ENCODE measurements at regions not wholly inside any gene's neighbourhood (a gene's known extent, or its start where the extent isn't known, plus 50 kb on each side); places are given as distances from the start of the nearest gene placed in this dataset.

DNA sequence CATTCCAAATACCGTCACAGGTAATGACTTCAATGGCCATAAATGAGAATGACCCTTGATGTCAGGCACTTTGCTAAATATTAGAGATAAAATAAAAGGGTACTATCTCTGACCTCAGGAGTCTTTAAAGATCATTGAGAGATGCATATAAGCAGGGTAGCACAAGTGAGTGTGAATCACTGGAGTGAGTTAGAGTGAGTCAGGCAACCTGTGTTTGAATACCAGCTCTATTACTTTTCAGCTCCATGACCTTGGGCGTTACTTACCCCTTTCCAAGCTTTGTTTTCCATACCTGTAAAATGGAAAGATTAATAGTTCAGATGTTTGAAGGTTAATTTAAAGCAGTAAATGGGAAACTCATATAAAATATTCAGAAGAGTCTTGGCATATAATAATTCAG is 1058.0 kb upstream of the ADGRL4 start:
- TF ChIP-seq EZH2 (IDR thresholded peaks at IDR 0.05; ENCODE audit: insufficient read depth, poor library complexity, severe bottlenecking) (no peak), EZH2phosphoT487 (IDR thresholded peaks at IDR 0.05; ENCODE audit: insufficient read depth, low read depth) (no peak)

All from GM23248 (cell line).